Pancreas (tissue), 10 donors: ENCODE measurements at regions not wholly inside any gene's neighbourhood (a gene's known extent, or its start where the extent isn't known, plus 50 kb on each side); places are given as distances from the start of the nearest gene placed in this dataset.

Experiments used
- ATAC-seq, 4 donors: fragments of 200-7000 bp; cut with Tn5 transposase; one replicate each; pipeline versions ENCODE4 v1.8.0 to v1.9.1; 2020; ENCODE audit warnings: mild to moderate bottlenecking in 4 of 4, moderate library complexity in 4 of 4
- DNase-seq, 6 donors: peaks; one replicate each; pipeline ENCODE4 v3.0.0-alpha.2; 2020
- FAIRE-seq: peaks from 2 replicates; lab custom pipeline; 2012; peaks lifted over from hg19 to GRCh38; lab: Jason Lieb, UNC
- H3K27ac ChIP-seq, 4 donors: fragments of 200-600 bp; sonication (generic); 1 replicate in 3 of 4; 2 replicates in 1 of 4; pipeline versions ENCODE4 v1.5.0 to v1.8.0; 2020
- H3K27me3 ChIP-seq, 4 donors: fragments of 200-600 bp; one replicate each; pipeline ENCODE4 v1.8.0; 2021
- H3K36me3 ChIP-seq, 3 donors: fragments of 200-600 bp; sonication (generic) in 1 of 3; one replicate each; pipeline versions ENCODE4 v1.5.0 to v1.8.0; 2020 to 2021
- H3K4me1 ChIP-seq, 3 donors: fragments of 200-600 bp; one replicate each; pipeline ENCODE4 v1.8.0; 2021
- H3K4me3 ChIP-seq, 4 donors: fragments of 200-600 bp; sonication (generic) in 2 of 4; one replicate each; pipeline versions ENCODE4 v1.5.0 to v1.8.0; 2020 to 2021
- H3K9me3 ChIP-seq, 4 donors: fragments of 200-600 bp; one replicate each; pipeline ENCODE4 v1.8.0; 2021
- WGBS, 2 donors: extraction: QIAGEN DNeasy Blood & Tissue Kit; methylation state at CpG; one replicate each; pipeline ENCODE4 v1.1.7; 2013; 5-methylcytosine and 5-hydroxymethylcytosine counted together
- intact Hi-C, 3 donors: fragments of 100-400 bp; cut with DNase I; formaldehyde crosslinking; loops; one replicate each; pipeline versions ENCODE4 v1.11.1 to v1.14.2; 2022
- TF ChIP-seq, protein P1 (sequence below), 4 donors: fragments of 200-600 bp; sonication (generic) in 3 of 4; IDR thresholded peaks; one replicate each; pipeline versions ENCODE4 v1.5.0 to v1.8.0; 2021; ENCODE audit warnings: antibody characterized with exemption in 4 of 4
- donor health status: healthy with polysubstance abuse.
- donor health status: DM: no; HTN: no; CAD: no; lungs with moderate emphysema.
- donor health status: DM: no; HTN: no; CAD: no.
- donor health status: control.
- donor health status: control.
- donor health status: Bipolar disorder and iron deficiency.
- donor health status: DM: yes; HTN: yes; CAD: no.
- donor health status: DM: no; HTN: no; CAD: no.
- donor health status: DM: no; HTN: no; CAD: no.
- donor health status: DM: yes; HTN: yes; CAD: no.

DNA sequence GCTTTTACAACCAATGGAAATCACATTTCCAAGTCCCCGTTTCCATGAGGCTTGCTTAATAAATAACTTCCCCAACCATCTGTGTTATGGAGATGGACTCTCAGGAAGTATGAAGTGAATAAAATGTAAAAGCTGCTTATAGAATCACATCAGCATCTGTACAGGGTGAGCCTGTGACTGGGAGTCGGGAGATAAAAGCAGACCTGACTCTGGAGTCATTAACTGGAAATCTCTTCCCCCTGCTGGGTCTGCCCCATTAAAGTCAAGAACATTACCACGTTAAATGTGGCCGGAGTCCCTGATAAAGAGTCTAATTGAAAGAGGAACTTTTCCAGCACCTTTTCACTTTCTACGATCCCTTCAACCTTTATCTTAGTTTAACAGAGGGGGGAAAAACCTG lies 368.5 kb downstream of the DOK5 start:
- WGBS, 2 donors: 11 to 18% methylated on average over 5 of the region's 5 CpGs
- intact Hi-C loops: no loop called here
- DNase-seq: no peak
- H3K9me3 ChIP-seq: no peaks in the 10 kb centered on the region
- peaks cover 0 to 4% (median 0%) of the 10 kb centered on the region in 4 donors for H3K27me3 ChIP-seq
- FAIRE-seq: no peak
- H3K4me3 ChIP-seq: no peak overlapping the region
- H3K27ac ChIP-seq: no peak overlapping the region
- no peaks in the 10 kb centered on the region for H3K4me1 ChIP-seq
- ATAC-seq: no peak
- TF ChIP-seq, protein P1, sequence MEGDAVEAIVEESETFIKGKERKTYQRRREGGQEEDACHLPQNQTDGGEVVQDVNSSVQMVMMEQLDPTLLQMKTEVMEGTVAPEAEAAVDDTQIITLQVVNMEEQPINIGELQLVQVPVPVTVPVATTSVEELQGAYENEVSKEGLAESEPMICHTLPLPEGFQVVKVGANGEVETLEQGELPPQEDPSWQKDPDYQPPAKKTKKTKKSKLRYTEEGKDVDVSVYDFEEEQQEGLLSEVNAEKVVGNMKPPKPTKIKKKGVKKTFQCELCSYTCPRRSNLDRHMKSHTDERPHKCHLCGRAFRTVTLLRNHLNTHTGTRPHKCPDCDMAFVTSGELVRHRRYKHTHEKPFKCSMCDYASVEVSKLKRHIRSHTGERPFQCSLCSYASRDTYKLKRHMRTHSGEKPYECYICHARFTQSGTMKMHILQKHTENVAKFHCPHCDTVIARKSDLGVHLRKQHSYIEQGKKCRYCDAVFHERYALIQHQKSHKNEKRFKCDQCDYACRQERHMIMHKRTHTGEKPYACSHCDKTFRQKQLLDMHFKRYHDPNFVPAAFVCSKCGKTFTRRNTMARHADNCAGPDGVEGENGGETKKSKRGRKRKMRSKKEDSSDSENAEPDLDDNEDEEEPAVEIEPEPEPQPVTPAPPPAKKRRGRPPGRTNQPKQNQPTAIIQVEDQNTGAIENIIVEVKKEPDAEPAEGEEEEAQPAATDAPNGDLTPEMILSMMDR (IDR thresholded peaks at IDR 0.05): no peak
- no peaks in the 10 kb centered on the region for H3K36me3 ChIP-seq

DNA sequence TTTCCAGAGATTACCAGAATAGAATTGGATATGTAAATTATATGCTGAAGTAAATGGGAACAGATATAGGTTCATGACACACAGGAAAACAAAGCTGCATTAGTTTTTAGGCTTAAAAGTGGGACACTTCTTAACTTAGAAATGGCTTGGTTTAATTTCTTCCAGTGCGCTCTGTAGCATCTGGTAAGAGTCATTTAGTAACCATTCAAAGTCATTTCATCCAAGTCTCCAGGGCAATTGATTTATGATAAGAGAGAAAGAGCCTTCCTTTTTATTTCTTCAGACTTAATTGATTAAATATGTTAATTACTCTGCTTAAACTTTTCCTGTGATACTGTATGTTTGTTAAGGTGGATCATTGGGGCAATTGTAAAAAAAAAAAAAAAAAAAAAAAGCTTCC lies 368.0 kb downstream of the DOK5 start:
- WGBS, 2 donors: 58 to 60% methylated on average over 1 of the region's 1 CpG
- FAIRE-seq (no peak), ATAC-seq (no peak), DNase-seq (no peak)
- H3K27me3 ChIP-seq: peaks cover 0 to 4% (median 0%) of the 10 kb centered on the region in 4 donors
- H3K27ac ChIP-seq: no peak overlapping the region
- TF ChIP-seq, protein P1 (IDR thresholded peaks at IDR 0.05): no peak
- H3K4me1 ChIP-seq: no peaks in the 10 kb centered on the region
- no peak overlapping the region for H3K4me3 ChIP-seq
- intact Hi-C loops: no loop called here
- no peaks in the 10 kb centered on the region for H3K9me3 ChIP-seq
- H3K36me3 ChIP-seq: no peaks in the 10 kb centered on the region

DNA sequence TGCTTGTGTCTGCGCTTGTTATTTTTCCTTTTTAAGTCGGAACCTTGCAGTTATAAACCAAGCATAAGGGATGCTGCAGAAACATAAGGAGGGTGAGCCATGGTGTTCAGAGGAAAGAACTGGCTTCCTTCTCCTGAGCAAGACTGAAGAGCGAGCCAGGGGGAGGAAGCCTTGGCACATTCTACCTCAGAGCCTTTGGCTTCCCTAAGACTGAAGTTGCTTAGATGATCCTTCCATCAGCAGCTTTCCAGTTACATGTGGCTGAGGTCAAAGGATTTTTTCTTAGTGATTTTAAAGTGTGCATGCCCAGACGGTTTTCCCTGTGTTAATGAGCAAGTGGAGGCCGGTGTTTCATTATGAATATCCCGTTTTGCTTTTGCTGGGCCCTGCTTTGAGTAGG lies 363.8 kb downstream of the DOK5 start:
- WGBS, 2 donors: 56 to 60% methylated on average over 6 of the region's 6 CpGs
- Histone ChIP-seq H3K4me3 (no peak overlapping the region), H3K4me1 (no peaks in the 10 kb centered on the region), H3K27me3 (peaks cover 0 to 4% (median 0%) of the 10 kb centered on the region in 4 donors), H3K27ac (no peak overlapping the region), H3K36me3 (no peaks in the 10 kb centered on the region), H3K9me3 (no peaks in the 10 kb centered on the region)
- DNase-seq (no peak), ATAC-seq (no peak), FAIRE-seq (no peak)
- intact Hi-C loops: no loop called here
- TF ChIP-seq, protein P1 (IDR thresholded peaks at IDR 0.05): no peak

DNA sequence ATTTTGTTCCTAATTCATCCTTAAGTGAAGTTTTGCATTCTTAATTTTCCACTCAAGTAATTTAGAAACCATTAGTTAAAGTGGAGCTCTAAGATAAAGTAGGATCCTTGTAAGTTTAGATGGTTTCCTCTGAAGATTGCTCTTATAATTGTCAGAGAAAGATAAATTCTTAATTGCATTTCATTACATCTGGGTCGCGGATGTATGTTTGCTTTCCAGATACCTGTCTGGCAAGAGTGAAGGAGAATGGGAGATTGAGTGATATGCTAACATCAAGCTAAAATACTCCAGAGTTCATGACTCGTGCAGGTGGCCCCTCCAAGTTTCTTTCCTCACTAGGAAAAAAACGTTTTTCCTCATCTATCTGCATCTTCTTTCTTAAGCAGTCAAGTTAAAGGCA lies 361.8 kb downstream of the DOK5 start:
- no peak overlapping the region for H3K4me3 ChIP-seq

DNA sequence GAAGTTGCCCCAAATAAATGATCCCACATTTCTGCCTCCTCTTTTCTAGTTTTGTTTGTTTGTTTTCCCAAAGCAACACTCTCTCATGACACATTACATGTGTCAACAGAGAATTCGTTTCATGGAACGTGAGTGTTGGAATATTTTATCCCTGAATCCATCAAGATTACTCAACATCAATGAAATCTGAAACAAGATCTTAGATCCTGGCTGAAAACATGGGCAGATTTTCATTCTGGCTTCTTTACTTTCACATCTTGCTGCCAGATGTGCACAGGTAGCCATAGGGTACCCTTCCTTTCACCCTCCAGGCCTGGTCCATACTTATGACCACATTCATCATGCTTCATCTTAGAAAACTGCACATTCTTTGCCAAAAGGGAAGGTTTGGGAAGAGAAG lies 347.0 kb downstream of the DOK5 start:
- no peaks in the 10 kb centered on the region for H3K27me3 ChIP-seq
- DNase-seq: no peak
- intact Hi-C loops: no loop called here
- FAIRE-seq: no peak
- no peaks in the 10 kb centered on the region for H3K9me3 ChIP-seq
- no peaks in the 10 kb centered on the region for H3K36me3 ChIP-seq
- H3K4me3 ChIP-seq: no peak overlapping the region
- ATAC-seq: no peak
- WGBS, 2 donors: 34 to 36% methylated on average over 2 of the region's 2 CpGs
- H3K4me1 ChIP-seq: no peaks in the 10 kb centered on the region
- H3K27ac ChIP-seq: no peak overlapping the region
- TF ChIP-seq, protein P1 (IDR thresholded peaks at IDR 0.05): no peak

More for the DNA sequence above, 361.8 kb downstream of the DOK5 start:
- no peak overlapping the region for H3K27ac ChIP-seq
- ATAC-seq: no peak
- H3K9me3 ChIP-seq: no peaks in the 10 kb centered on the region
- H3K36me3 ChIP-seq: no peaks in the 10 kb centered on the region
- TF ChIP-seq, protein P1 (IDR thresholded peaks at IDR 0.05): no peak
- intact Hi-C loops: no loop called here
- 17 to 21% methylated on average over 4 of the region's 4 CpGs for WGBS, 2 donors
- FAIRE-seq: no peak
- DNase-seq: no peak
- H3K27me3 ChIP-seq: peaks cover 0 to 4% (median 0%) of the 10 kb centered on the region in 4 donors
- H3K4me1 ChIP-seq: no peaks in the 10 kb centered on the region
